ENCODE measurements at regions not wholly inside any gene's neighbourhood (a gene's known extent, or its start where the extent isn't known, plus 50 kb on each side); places are given as distances from the start of the nearest gene placed in this dataset.
"Not testable (repeated sequence)": the region's sequence is repeated elsewhere in the genome, so short reads cannot be mapped to it uniquely, and the experiment has no call there.

GRCh38 chrX:78822157-78822690 lies 74.7 kb downstream of the LPAR4 start:
- no peak for ATAC-seq
- no peak overlapping the region for H3K27ac Mint-ChIP-seq
- no peaks in the 10 kb centered on the region for H3K9me3 Mint-ChIP-seq (ENCODE audit: low read depth)

DNA sequence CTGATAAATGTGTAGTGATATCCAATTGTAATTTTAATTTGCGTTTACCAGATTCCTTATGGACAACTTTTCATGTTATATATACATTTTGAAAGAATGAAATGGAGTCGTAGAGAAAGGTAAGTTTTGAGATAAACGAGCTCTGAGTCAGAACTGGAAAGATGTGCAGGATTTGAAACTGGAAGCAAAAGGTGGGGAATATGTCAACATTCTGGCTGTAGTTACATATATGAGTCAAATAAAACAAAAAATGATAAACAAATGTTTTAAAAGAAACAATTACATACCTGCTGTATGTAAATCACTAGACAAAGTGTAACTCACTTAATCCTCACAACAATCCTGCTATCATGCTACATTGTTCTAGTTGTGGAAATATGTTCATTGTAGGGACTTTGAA lies 84.0 kb downstream of the LPAR4 start:
- no peak overlapping the region for H3K27ac Mint-ChIP-seq
- POLR2A ChIA-PET, result no interaction called here
- H3K9me3 Mint-ChIP-seq (ENCODE audit: low read depth), result no peaks in the 10 kb centered on the region
- H3K27me3 Mint-ChIP-seq, result no peaks in the 10 kb centered on the region
- intact Hi-C loops (cut with DNase I, micrococcal nuclease), result no loop called here
- DNase-seq (no peak), ATAC-seq (no peak)
- CTCF ChIA-PET, result no interaction called here
- H3K36me3 Mint-ChIP-seq (ENCODE audit: low read depth), result no peaks in the 10 kb centered on the region
- H3K4me1 Mint-ChIP-seq, result no peaks in the 10 kb centered on the region
- H3K4me3 Mint-ChIP-seq, result no peak overlapping the region

More at GRCh38 chrX:78822157-78822690, 74.7 kb downstream of the LPAR4 start:
- Mint-ChIP-seq H3K36me3 (ENCODE audit: low read depth) (no peaks in the 10 kb centered on the region), H3K4me3 (no peak overlapping the region), H3K27me3 (no peaks in the 10 kb centered on the region), H3K4me1 (no peaks in the 10 kb centered on the region)
- intact Hi-C loops (cut with DNase I, micrococcal nuclease), result no loop called here
- CTCF ChIA-PET, result no interaction called here
- POLR2A ChIA-PET, result no interaction called here
- DNase-seq, result no peak

DNA sequence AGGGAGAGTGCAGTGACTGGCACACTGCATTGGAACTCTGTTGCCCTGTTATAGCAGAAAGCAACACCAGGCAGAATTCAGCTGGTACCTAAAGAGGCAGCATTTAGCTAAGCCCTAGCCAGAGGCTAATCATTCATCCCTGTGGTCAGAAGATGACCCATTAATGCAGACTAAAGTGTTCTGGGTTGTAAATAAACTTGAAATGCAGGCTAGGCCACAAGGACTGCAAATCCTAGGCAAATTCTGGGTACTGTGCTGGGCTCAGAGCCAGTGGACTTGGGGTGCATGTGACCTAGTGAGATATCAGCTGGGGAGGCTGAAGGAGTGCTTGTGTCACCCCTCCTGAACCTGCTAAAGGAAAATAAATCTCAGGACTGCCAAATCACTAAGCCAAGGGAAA lies 91.2 kb downstream of the LPAR4 start:
- intact Hi-C loops (cut with DNase I, micrococcal nuclease), result no loop called here
- H3K36me3 Mint-ChIP-seq (ENCODE audit: low read depth), result no peaks in the 10 kb centered on the region
- H3K27ac Mint-ChIP-seq, result no peak overlapping the region
- ChIA-PET CTCF (no interaction called here), POLR2A (no interaction called here)
- ATAC-seq (no peak), DNase-seq (no peak)
- H3K27me3 Mint-ChIP-seq, result no peaks in the 10 kb centered on the region
- no peaks in the 10 kb centered on the region for H3K9me3 Mint-ChIP-seq (ENCODE audit: low read depth)
- H3K4me3 Mint-ChIP-seq, result no peak overlapping the region
- no peaks in the 10 kb centered on the region for H3K4me1 Mint-ChIP-seq

DNA sequence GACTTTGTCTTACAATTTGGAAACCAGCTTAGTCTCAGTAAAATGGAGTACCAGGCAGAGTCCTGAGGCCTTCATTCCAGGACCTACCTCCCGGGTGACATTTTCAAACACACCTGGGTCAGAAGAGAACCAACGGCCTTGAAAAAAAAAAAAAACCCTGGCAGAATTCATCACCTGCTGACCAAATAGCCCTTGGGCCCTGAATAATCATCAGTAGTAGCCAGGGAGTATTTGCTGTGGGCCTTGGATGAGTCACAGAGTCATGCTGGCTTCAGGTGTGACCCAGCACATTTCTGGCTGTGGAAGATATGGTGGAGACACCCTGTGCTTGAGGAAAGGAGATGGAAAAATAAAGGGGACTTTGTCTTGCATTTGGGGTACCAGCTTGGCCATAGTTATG lies 92.2 kb downstream of the LPAR4 start:
- Mint-ChIP-seq H3K4me1 (no peaks in the 10 kb centered on the region), H3K27ac (no peak overlapping the region), H3K36me3 (ENCODE audit: low read depth) (no peaks in the 10 kb centered on the region), H3K9me3 (ENCODE audit: low read depth) (no peaks in the 10 kb centered on the region), H3K4me3 (no peak overlapping the region), H3K27me3 (no peaks in the 10 kb centered on the region)
- no peak for DNase-seq
- intact Hi-C loops (cut with DNase I, micrococcal nuclease), result no loop called here
- CTCF ChIA-PET, result no interaction called here
- ATAC-seq, result no peak
- POLR2A ChIA-PET, result no interaction called here

DNA sequence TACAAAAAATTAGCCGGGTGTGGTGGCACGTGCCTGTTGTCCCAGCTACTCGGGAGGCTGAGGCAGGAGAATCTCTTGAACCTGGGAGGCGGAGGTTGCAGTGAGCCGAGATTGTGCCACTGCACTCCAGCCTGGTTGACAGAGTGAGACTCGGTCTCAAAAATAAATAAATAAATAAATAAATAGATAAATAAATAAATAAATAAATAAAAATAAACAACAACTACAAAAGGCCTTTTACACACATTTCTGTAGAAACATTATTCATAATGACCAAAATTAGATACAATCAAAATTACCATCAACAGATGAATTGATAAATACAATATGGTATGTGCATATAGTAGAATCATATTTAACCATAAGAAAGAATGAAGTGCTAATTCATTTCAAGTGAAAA lies 96.7 kb downstream of the LPAR4 start:
- H3K36me3 Mint-ChIP-seq (ENCODE audit: low read depth); H3K9me3 Mint-ChIP-seq (ENCODE audit: low read depth); CTCF ChIA-PET; ATAC-seq; H3K27ac Mint-ChIP-seq; intact Hi-C loops (cut with DNase I, micrococcal nuclease); POLR2A ChIA-PET; H3K27me3 Mint-ChIP-seq; H3K4me1 Mint-ChIP-seq; H3K4me3 Mint-ChIP-seq; DNase-seq: not testable (repeated sequence)

GRCh38 chrX:78881248-78881647 lies 63.9 kb upstream of the P2RY10 start:
- H3K4me1 Mint-ChIP-seq; H3K9me3 Mint-ChIP-seq (ENCODE audit: low read depth); H3K36me3 Mint-ChIP-seq (ENCODE audit: low read depth); POLR2A ChIA-PET; H3K27me3 Mint-ChIP-seq; H3K27ac Mint-ChIP-seq; ATAC-seq; DNase-seq; H3K4me3 Mint-ChIP-seq: not testable (repeated sequence)
- intact Hi-C loops (cut with DNase I, micrococcal nuclease), result loop anchor here in 1 of 2 experiments (10.0 kb wide), 1 partner anchor 534 kb away; no protein-coding TSS in a partner anchor
- CTCF ChIA-PET, result interaction anchor here (0.6 kb wide), 2 partner anchors 281 to 756 kb away, joined by 3 to 4 read pairs; no protein-coding TSS in a partner anchor

GRCh38 chrX:78886550-78886949 lies 58.6 kb upstream of the P2RY10 start:
- Mint-ChIP-seq H3K4me1 (peaks cover 7% of the 10 kb centered on the region), H3K27me3 (no peaks in the 10 kb centered on the region), H3K36me3 (ENCODE audit: low read depth) (no peaks in the 10 kb centered on the region), H3K4me3 (no peak overlapping the region), H3K27ac (peak overlapping the region; percentile 47), H3K9me3 (ENCODE audit: low read depth) (no peaks in the 10 kb centered on the region)
- ChIA-PET CTCF (interaction anchor here (0.8 to 1.1 kb wide), 2 partner anchors 41 to 59 kb away, joined by 3 to 4 read pairs; partner anchors contain the start of gene P2RY10), POLR2A (interaction anchor here (0.7 kb wide), 1 partner anchor 266 kb away, joined by 4 read pairs; no protein-coding TSS in a partner anchor)
- DNase-seq, result no peak
- intact Hi-C loops (cut with DNase I, micrococcal nuclease), result loop anchor here (1.0 to 10.0 kb wide), 4 partner anchors 196 to 528 kb away; no protein-coding TSS in a partner anchor
- peak; percentile 61 for ATAC-seq

All from activated CD4-positive, alpha-beta T cell treated with anti-CD3 and anti-CD28 coated beads for 36 hours (primary cell).